Stimulated activated CD4-positive, alpha-beta T cell treated with anti-CD3 and anti-CD28 coated beads, Interleukin-15, amount 100 ng/mL, for 1 hour (primary cell): ENCODE measurements at regions not wholly inside any gene's neighbourhood (a gene's known extent, or its start where the extent isn't known, plus 50 kb on each side); places are given as distances from the start of the nearest gene placed in this dataset.
"Not testable (repeated sequence)": the region's sequence is repeated elsewhere in the genome, so short reads cannot be mapped to it uniquely, and the experiment has no call there.

Source experiments
- DNase-seq, 2 donors: peaks; one replicate each; pipeline ENCODE4 v3.0.0-alpha.2; 2020; ENCODE audit warnings: low read depth in 1 of 2, low spot score in 1 of 2

DNA sequence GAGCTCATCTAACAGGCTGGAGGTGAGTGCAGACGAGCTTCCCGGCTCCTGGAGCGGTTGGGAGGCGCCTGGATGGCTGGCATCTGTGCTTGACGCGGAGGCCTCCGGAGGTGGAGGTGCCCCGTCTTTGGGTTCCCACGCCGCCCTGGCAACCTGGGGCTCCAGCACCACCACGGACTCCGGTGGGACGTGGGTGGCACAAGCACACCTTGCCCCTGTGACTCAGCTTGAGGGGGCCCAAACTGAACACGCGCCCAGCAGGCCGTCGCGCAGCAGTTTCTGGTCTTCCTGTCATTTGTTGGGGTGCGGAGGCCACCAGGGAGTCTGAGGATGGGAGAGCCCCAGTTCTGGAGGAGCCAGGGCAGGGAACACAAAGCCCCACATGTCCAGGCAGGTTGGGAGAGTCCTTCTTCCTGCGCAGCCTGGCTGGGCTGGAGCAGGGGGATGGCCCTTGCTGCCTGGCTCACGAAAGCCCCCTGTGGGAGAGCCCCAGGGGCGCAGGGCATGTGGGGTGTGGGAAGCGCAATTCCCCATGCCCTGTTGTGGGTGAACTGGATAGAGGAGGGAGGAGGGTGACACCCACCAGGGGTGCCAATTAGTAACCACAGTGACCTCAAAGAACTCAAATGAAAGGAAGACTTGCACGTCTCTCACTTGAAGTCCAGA lies 1378.6 kb upstream of the DEFB115 start:
- DNase-seq, result no peak

DNA sequence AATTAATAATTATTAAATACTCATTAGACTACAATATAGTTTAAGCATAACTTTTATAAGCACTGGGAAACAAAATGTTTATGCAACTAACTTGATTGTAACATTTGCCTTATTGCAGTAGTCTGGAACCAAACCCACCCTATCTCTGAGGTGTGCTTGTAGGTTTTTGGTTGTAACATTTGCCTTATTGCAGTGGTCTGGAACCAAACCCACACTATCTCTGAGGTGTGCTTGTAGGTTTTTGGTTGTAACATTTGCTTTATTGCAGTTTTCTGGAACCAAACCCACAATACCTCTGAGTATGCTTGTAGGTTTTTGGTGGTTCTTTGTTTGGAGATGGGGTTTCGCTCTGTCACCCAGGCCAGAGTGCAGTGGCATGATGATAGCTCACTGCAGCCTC lies 1376.4 kb upstream of the DEFB115 start:
- DNase-seq, result not testable (repeated sequence)

DNA sequence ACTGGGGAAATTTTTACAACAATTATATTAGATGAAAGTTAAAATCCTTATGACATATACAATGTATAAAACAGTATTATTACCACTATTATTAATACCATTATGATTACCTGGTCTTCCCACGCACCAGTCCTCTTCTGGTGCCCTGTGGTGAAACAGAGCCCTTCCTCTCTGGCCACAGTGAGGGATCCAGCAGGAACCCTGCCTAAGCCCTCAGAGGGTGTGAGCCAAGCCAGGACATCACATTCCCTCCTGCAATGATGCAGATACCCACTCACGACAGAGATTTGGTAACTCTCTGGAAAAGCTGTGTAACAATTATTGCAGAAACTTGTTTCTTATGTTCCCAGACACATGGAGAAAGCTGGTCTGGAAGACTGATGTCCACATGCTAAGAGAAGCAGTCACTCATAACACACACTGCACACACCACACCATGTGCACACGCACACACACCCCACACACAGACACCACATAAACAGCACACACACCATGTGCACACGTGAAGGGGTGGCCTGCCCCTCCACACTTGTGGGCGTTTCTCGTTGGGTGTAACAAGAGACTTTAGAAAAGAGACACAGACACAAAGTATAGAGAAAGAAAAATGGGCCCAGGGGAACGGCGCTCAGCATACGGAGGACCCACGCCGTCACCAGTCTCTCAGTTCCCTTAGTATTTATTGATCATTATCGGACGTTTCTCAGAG lies 1373.8 kb upstream of the DEFB115 start:
- not testable (repeated sequence) for DNase-seq

DNA sequence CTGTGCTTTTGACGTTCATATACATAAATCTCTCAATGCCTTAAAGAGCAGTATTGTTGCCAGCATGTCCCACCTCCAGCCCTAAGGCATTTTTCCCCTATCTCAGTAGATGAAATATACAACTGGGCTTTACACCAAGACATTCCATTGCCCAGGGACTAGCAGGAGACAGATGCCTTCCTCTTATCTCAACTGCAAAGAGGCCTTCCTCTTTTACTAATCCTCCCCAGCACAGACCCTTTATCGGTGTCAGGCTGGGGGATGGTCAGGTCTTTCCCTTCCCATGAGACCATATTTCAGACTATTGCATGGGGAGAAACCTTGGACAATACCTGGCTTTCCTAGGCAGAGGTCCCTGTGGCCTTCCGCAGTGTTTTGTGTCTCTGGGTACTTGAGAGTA lies 1373.1 kb upstream of the DEFB115 start:
- DNase-seq, result not testable (repeated sequence)

DNA sequence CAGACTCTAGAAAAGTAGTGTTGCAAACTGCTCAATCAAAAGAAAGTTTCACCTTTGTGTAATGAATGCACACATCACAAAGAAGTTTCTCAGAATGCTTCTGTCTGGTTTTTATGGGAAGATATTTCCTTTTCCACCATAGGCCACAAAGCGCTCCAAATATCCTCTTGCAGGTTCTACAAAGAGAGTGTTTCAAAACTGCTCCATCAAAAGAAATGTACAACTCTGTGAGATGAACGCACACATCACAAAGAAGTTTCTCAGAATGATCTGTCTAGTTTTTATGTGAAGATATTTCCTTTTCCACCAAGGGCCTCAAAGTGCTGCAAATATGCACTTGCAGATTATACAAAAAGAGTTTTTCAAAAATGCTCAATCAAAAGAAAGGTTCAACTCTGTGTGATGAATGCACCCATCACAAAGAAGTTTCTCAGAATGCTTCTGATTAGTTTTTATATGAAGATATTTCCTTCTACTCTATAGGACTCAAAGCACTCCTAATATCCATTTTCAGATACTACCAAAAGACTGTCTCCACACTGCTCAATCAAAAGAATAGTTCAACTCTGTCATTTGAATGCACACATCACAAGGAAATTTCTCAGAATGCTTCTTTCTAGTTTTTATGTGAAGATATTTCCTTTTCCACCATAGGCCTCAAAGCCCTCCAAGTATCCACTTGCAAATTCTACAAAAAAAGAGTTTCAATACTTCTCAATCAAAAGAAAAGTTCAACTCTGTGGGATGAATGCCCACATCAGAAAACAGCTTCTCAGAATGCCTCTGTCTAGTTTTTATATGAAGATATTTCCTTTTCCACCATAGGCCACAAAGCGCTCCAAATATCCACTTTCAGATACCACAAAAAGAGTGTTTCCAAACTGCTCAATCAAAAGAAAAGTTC lies 1371.9 kb upstream of the DEFB115 start:
- not testable (repeated sequence) for DNase-seq

DNA sequence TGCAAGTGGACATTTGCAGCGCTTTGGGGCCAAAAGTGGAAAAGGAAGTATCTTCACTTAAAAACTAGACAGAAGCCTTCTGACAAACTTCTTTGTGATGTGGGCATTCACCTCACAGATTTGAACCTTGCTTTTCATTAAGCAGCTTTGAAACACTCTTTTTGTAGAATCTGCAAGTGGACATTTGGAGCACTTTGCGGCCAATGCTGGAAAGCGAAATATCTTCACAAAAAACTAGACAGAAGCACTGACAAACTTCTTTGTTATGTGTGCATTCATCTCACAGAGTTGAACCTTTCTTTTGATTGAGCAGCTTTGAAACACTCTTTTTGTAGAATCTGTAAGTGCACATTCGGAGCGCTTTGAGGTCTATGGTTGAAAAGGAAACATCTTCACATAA lies 1365.9 kb upstream of the DEFB115 start:
- DNase-seq, result not testable (repeated sequence)
